ENCODE measurements at regions not wholly inside any gene's neighbourhood (a gene's known extent, or its start where the extent isn't known, plus 50 kb on each side); places are given as distances from the start of the nearest gene placed in this dataset.

- TF ChIP-seq CTCF (IDR thresholded peaks at IDR 0.05 in 4 of 5, conservative IDR thresholded peaks at IDR 0.05 in 1 of 5) = no peak
- no peak for TF ChIP-seq POLR2A (IDR thresholded peaks at IDR 0.05)
These were observed 225.8 kb downstream of the PMP22 start for GRCh38 chr17:15039366-15039765.

All from gastrocnemius medialis (tissue), 4 donors.